GM12874 (cell line): ENCODE measurements at regions not wholly inside any gene's neighbourhood (a gene's known extent, or its start where the extent isn't known, plus 50 kb on each side); places are given as distances from the start of the nearest gene placed in this dataset.

Source experiments
- CTCF ChIP-seq: IDR thresholded peaks from 2 replicates; pipeline ENCODE4 v1.5.1; 2011; ENCODE audit warnings: low read depth, mild to moderate bottlenecking, control low read depth, low read length, moderate library complexity; ENCODE audit not compliant: insufficient read depth

- no peak for TF ChIP-seq CTCF
Observed at GRCh38 chr20:19947611-19948264, 69.4 kb upstream of the NAA20 start.

GRCh38 chr20:19949195-19949867 is 67.8 kb upstream of the NAA20 start:
- no peak for TF ChIP-seq CTCF

- TF ChIP-seq CTCF, result no peak
Observed at GRCh38 chr20:19950042-19950441, 67.1 kb upstream of the NAA20 start.

GRCh38 chr20:19952392-19952791 is 64.8 kb upstream of the NAA20 start:
- TF ChIP-seq CTCF, result no peak

GRCh38 chr20:19953606-19954005 is 63.6 kb upstream of the NAA20 start:
- no peak for TF ChIP-seq CTCF

- no peak for TF ChIP-seq CTCF
Observed at GRCh38 chr20:19956976-19957375, 60.2 kb upstream of the NAA20 start.

GRCh38 chr20:19958219-19958618 is 58.9 kb upstream of the NAA20 start:
- TF ChIP-seq CTCF, result no peak
